Psoas muscle (tissue), 7 donors: ENCODE measurements at regions not wholly inside any gene's neighbourhood (a gene's known extent, or its start where the extent isn't known, plus 50 kb on each side); places are given as distances from the start of the nearest gene placed in this dataset.

Experiments
- ATAC-seq, 4 donors: fragments of 200-7000 bp; cut with Tn5 transposase; one replicate each; pipeline ENCODE4 v1.9.1; 2020; ENCODE audit warnings: moderate library complexity in 3 of 4, mild to moderate bottlenecking in 2 of 4
- DNase-seq, 2 donors: peaks; one replicate each; pipeline ENCODE4 v3.0.0-alpha.2; 2020
- H3K27ac ChIP-seq: fragments of 200-600 bp; one replicate; pipeline ENCODE4 v1.8.0; 2022
- H3K27me3 ChIP-seq, 3 donors: fragments of 200-600 bp in 1 of 3; one replicate each; pipeline versions ENCODE4 v1.6.1 to v1.8.0; 2013 to 2022; ENCODE audit warnings: low read length in 2 of 3, mild to moderate bottlenecking in 2 of 3, moderate library complexity in 1 of 3; ENCODE audit not compliant: insufficient read depth in 3 of 3
- H3K36me3 ChIP-seq, 2 donors: fragments of 200-600 bp in 1 of 2; one replicate each; pipeline versions ENCODE4 v1.6.1 to v1.8.0; 2013 to 2022; ENCODE audit warnings: low read depth in 1 of 2, mild to moderate bottlenecking in 1 of 2, moderate library complexity in 1 of 2; ENCODE audit not compliant: insufficient read depth in 1 of 2
- H3K4me1 ChIP-seq: fragments of 200-600 bp; one replicate; pipeline ENCODE4 v1.8.0; 2022
- H3K4me3 ChIP-seq: fragments of 200-600 bp; one replicate; pipeline ENCODE4 v1.8.0; 2022; ENCODE audit warnings: mild to moderate bottlenecking
- H3K9me3 ChIP-seq: fragments of 200-600 bp; one replicate; pipeline ENCODE4 v1.8.0; 2022
- WGBS, 3 donors: extraction: QIAGEN DNeasy Blood & Tissue Kit; methylation state at CpG; one replicate each; pipeline versions ENCODE4 v1.1.6 to v1.1.7; 2013; 5-methylcytosine and 5-hydroxymethylcytosine counted together
- intact Hi-C, 2 donors: fragments of 100-400 bp; cut with DNase I; formaldehyde crosslinking; loops; one replicate each; pipeline versions ENCODE4 v1.11.0 to v1.14.2; 2022
- TF ChIP-seq, protein P1 (sequence below): fragments of 200-600 bp; IDR thresholded peaks from one replicate; pipeline ENCODE4 v1.8.0; 2022; ENCODE audit warnings: antibody characterized with exemption
- donor health status: healthy with polysubstance abuse.
- donor health status: DM: no; HTN: no; CAD: no; lungs with moderate emphysema.
- donor health status: Bipolar disorder and iron deficiency.
- donor health status: healthy.
- donor health status: DM: yes; HTN: yes; CAD: no.
- donor health status: DM: no; HTN: no; CAD: no.
- donor health status: DM: yes; HTN: yes; CAD: no.

DNA sequence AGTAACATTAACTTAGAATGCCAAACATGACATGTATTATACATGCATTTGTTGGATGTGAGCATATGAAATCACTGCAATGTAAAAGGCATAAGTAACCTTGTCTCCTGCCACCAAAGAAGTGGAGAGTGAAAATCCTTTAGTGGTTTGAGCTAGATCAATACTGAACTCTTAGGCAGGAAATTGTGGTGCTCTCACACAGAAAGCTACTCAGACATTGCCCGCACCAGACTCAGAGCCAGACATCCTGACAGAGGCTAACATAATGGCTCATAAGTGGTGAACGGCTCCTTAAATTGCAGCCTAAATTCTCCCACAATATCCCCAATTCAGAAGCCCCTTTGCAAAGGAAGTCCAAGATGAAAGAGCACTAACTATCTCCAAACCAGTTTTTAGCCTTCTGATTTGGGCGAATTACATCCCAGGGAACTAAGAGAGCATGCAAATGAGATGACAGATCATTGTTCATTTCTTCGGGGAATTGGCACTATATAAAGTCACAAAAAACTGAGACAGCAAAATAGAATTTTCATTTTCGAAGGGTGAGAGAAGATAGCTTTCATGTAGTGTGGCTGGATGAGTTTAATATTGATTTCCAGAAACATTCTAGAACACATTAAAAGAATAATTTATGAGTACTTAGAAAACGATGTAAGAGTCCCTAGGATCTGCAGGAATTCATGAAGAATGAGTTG is 233.6 kb upstream of the RPS6KA3 start:
- H3K27ac ChIP-seq, result no peak overlapping the region
- DNase-seq (no peak), ATAC-seq (no peak)
- peaks cover 0 to 2% (median 0%) of the 10 kb centered on the region in 3 donors for H3K27me3 ChIP-seq
- H3K4me1 ChIP-seq, result no peaks in the 10 kb centered on the region
- TF ChIP-seq, protein P1, sequence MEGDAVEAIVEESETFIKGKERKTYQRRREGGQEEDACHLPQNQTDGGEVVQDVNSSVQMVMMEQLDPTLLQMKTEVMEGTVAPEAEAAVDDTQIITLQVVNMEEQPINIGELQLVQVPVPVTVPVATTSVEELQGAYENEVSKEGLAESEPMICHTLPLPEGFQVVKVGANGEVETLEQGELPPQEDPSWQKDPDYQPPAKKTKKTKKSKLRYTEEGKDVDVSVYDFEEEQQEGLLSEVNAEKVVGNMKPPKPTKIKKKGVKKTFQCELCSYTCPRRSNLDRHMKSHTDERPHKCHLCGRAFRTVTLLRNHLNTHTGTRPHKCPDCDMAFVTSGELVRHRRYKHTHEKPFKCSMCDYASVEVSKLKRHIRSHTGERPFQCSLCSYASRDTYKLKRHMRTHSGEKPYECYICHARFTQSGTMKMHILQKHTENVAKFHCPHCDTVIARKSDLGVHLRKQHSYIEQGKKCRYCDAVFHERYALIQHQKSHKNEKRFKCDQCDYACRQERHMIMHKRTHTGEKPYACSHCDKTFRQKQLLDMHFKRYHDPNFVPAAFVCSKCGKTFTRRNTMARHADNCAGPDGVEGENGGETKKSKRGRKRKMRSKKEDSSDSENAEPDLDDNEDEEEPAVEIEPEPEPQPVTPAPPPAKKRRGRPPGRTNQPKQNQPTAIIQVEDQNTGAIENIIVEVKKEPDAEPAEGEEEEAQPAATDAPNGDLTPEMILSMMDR, result no peak
- intact Hi-C loops, result no loop called here
- 56 to 70% (median 58%) methylated on average over 6 of the region's 6 CpGs for WGBS, 3 donors
- H3K4me3 ChIP-seq, result no peak overlapping the region
- no peaks in the 10 kb centered on the region for H3K36me3 ChIP-seq
- H3K9me3 ChIP-seq, result no peaks in the 10 kb centered on the region

DNA sequence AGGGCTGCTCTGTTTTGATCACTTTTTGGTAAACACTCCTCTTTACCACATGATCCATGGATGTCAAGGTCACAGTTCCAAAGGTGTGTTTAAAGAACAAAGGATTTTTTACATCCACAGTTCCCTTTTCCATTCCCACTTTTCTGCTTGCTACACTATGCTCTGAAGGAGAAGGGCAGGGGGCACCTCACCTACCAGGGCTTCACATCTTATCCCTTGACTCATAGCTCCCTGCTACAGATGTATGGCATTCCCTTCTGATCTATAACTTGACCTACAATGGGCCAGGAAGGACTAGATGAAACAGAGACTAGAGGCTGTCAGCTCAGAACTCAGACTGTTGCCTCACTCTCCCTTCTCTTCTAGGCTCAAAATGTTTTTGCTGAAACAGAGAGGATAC is 233.1 kb upstream of the RPS6KA3 start:
- ATAC-seq (no peak), DNase-seq (no peak)
- Histone ChIP-seq H3K4me3 (no peak overlapping the region), H3K27ac (no peak overlapping the region), H3K9me3 (no peaks in the 10 kb centered on the region), H3K36me3 (no peaks in the 10 kb centered on the region), H3K27me3 (peaks cover 0 to 2% (median 0%) of the 10 kb centered on the region in 3 donors), H3K4me1 (no peaks in the 10 kb centered on the region)
- TF ChIP-seq, protein P1, result no peak
- intact Hi-C loops, result no loop called here

DNA sequence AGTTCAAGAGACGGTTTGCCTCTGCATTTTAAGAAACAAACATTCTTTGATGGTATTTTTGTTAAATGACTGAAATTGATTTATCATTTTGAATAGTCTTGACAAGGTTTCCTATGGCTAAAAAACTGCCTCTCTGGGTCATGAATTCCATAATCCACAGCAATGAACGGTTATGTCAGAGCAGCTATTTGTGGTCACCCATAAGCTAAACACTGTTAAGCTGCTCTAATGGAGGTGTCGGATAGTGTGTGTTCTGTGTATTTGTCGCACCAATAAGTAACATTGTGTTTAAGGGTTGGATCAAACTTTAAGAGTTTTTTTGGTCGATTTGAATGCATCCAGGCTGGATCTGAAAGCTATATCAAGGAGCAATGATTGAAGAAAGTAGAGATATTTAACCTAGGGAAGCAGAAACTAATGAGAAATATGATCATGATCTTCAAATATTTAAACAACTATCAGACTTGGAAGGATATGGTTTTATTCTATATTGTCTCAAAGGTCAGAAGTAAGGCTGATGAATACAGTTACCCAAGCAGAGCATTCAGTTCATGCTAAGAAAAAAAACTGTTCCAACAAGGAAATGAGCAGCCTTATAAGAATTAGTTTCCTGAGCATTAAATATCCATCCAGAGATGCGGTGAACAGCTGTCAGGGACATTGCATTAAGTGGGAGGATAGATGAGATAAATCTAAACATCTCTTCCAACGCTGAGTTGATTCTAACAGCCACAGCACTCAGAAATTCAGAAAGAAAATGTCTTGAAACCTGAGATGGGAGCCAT is 232.3 kb upstream of the RPS6KA3 start:
- Histone ChIP-seq H3K27ac (no peak overlapping the region), H3K36me3 (no peaks in the 10 kb centered on the region), H3K4me1 (no peaks in the 10 kb centered on the region), H3K27me3 (peaks cover 0 to 2% (median 0%) of the 10 kb centered on the region in 3 donors), H3K9me3 (no peaks in the 10 kb centered on the region), H3K4me3 (no peak overlapping the region)
- ATAC-seq (no peak), DNase-seq (no peak)
- TF ChIP-seq, protein P1, result no peak
- intact Hi-C loops, result no loop called here
- 48 to 62% (median 56%) methylated on average over 7 of the region's 7 CpGs for WGBS, 3 donors

DNA sequence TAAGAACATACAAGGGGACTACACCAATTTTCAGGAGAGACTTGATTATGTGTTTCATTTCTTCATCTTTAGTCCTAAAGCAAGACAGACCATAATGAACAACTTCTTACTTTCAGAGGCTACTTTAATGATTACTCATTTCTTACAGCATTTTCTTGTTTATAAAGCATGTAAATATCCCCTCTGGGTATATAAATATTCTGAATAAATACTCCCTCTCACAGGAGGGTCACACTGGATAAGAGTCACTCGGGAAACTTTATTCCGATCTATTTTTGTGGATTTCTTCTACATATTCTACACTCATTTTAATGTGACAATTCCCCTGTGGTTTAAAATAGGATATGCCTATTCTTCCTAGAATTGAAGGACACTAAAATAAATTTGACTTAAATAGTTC is 228.9 kb upstream of the RPS6KA3 start:
- 75 to 84% (median 82%) methylated on average over 2 of the region's 2 CpGs for WGBS, 3 donors
- ATAC-seq, result no peak
- no peak for DNase-seq
- Histone ChIP-seq H3K9me3 (no peaks in the 10 kb centered on the region), H3K4me3 (no peak overlapping the region), H3K4me1 (no peaks in the 10 kb centered on the region), H3K27me3 (peaks cover 0 to 2% (median 0%) of the 10 kb centered on the region in 3 donors), H3K27ac (no peak overlapping the region), H3K36me3 (no peaks in the 10 kb centered on the region)
- intact Hi-C loops, result no loop called here
- TF ChIP-seq, protein P1, result no peak
